Fibroblast of skin of abdomen (primary cell): ENCODE measurements at regions not wholly inside any gene's neighbourhood (a gene's known extent, or its start where the extent isn't known, plus 50 kb on each side); places are given as distances from the start of the nearest gene placed in this dataset.
"Not testable (repeated sequence)": the region's sequence is repeated elsewhere in the genome, so short reads cannot be mapped to it uniquely, and the experiment has no call there.

ENCODE experiments used
- DNase-seq: peaks from one replicate; pipeline ENCODE4 v3.0.0-alpha.2; 2013

DNA sequence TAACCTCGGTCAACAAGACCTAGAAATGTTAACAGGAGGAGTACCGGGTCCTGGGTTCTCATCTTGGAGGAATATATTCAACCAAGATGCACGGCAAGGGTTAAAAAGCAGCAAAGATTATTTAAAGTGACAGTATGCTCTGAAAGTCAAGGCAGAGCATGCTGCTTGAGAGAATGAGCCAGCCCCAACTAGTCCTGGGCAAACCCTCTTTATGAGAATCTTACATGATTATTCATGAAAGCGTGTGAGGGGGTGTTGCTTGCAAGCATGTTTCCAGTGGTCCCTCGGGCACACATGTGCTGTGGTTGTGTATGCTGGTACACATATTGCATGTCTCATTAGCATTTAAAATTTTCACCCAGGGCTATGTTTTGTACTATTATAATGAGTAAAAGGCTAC is 1445.6 kb downstream of the SI start:
- no peak for DNase-seq

DNA sequence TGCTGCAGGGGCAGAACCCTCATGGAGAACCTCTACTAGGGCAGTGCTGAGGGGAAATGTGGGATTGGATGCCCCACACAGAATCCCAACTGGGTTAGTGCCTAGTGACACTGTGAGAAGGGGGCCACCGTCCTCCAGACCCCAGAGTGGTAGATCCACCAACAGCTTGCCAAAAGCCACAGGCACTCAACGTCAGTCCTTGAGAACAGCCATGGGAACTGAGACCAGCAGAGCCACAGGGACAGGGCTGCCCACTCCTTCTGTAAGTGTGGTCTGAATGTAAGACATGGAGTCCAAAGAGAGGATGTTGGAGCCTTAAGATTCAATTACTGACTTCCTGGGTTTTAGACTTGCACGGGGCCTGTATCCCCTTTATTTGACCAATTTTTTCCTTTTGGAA is 1451.5 kb downstream of the SI start:
- no peak for DNase-seq

- DNase-seq, result no peak
Measured at GRCh38 chr3:163622384-163622783, 1455.9 kb downstream of the SI start.

- DNase-seq, result no peak
Measured at GRCh38 chr3:163614886-163615285, 1463.4 kb downstream of the SI start.

DNA sequence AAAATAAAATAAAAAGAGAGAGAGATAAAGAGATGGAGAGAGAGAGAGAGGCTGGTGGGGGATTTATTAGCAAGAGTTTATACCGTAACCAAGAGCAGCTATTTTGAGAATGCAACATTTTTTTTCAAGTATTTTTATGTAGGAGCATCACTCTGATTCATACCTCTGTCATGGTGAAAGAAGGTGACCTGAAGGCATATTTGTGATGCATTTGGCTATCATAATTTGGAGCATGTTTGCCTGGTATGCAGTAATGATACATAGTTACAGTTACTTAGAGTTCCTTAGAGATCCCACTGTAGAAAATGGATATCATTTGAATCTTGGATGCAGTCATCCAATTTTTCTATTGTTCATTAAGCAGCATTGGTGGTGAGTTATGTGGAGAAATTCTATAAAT is 1472.4 kb downstream of the SI start:
- DNase-seq, result no peak

DNA sequence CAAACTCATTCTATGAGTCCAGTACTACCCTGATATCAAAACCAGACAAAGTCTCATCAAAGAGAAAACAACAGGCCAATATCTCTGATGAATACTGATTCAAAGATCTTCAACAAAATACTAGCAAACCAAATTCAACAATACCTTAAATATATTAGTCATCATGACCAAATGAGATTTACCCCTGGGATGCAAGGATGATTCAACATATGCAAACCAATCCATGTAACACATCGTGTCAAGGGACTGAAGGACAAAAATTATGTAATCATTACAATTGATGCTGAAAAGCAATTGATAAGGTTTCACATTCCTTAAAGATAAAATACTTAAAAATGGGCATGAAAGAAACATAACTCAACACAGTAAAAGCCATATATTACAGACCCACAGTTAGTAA is 1476.9 kb downstream of the SI start:
- DNase-seq, result no peak

- no peak for DNase-seq
Measured at GRCh38 chr3:163587342-163587741, 1491.0 kb downstream of the SI start.

- no peak for DNase-seq
Measured at GRCh38 chr3:163582967-163583366, 1495.3 kb downstream of the SI start.

DNA sequence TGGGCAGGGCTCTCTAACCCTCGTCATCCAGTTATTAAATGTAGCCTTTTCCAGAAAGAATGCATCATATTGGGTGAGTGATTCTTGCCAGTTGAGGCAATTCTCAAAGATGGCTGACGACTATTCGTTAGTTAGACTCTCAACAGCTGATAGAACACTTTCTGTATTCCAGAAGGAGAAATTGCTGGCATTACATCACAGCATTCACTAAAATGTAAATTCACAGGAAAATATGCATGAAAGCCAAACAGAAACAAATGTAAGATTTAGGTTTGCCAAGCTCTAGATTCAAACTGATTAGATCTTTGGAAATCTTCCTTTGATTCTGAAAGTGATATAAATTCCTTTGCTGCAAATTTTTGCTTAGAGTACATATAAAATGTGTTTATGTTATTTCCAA is 1501.0 kb downstream of the SI start:
- DNase-seq, result no peak

GRCh38 chr3:163576314-163576713 is 1502.0 kb downstream of the SI start:
- no peak for DNase-seq

- no peak for DNase-seq
Measured at GRCh38 chr3:163573324-163573723, 1505.0 kb downstream of the SI start.

DNA sequence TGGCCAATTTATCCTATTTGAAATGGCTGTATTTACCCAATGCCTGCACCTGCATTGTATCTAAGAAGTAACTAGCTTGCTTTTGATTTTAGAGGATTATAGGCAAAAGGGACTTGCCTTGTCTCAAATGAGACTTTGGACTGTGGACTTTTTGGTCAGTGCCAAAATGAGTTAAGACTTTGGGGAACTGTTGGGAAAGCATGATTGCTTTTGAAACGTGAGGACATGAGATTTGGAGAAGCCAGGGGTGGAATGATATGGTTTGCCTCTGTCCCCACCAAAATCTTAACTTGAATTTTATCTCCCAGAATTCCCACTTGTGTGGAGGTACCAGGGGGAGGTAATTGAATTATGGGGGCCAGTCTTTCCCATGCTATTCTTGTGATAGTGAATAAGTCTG is 1505.4 kb downstream of the SI start:
- no peak for DNase-seq

GRCh38 chr3:163563485-163563884 is 1514.8 kb downstream of the SI start:
- no peak for DNase-seq

GRCh38 chr3:163562625-163563024 is 1515.7 kb downstream of the SI start:
- no peak for DNase-seq

GRCh38 chr3:163561151-163561550 is 1517.1 kb downstream of the SI start:
- DNase-seq, result no peak

GRCh38 chr3:163560459-163560858 is 1517.8 kb downstream of the SI start:
- DNase-seq, result no peak

DNA sequence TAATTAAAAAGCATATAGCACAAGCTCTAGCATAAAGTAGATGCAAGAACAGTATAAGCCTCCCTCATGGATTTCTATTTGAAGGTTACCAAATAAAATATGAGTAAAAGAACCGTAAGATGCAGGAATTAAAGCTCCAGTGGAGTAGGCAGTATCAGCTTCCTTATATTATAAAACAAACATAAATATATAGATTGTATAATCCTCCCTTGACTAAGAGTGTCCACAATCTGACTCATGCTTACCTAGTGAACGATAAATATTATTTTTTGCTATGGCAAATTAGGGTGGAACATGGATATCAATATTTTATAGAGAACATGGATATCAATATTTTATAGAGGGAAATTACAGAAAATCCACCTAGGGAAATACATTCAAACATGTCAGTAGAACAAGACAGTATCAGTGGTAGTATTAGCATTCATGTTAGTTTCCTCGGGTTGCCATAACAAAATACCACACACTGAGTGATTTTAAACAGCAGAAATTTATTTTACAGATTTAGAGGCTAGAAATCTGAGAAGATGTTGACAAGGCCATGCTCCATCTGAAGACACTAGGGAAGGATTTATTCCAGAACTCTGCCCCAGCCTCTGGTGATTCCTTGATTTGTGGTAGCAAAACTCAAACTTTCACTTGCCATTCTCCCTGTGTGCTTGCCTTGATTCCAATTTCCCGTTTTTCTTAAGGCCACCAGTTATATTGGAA is 1521.3 kb downstream of the SI start:
- no peak for DNase-seq

DNA sequence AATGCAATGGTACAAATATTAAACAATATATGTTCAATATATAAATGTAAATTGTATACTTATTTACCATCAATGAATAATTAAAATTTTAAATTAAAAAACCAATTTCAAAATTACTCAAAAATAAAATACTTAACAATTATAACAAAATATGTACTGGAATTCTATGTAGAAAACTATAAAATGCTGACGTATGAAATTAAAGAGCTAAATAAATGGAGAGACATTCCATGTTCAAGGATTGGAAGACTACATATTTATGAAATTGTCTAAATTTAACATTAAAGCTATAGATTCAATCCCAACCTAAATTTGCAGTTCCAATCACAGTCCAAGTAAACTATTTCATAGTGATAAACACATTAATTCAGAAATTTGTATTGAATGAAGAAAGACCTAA is 1522.4 kb downstream of the SI start:
- DNase-seq, result no peak

DNA sequence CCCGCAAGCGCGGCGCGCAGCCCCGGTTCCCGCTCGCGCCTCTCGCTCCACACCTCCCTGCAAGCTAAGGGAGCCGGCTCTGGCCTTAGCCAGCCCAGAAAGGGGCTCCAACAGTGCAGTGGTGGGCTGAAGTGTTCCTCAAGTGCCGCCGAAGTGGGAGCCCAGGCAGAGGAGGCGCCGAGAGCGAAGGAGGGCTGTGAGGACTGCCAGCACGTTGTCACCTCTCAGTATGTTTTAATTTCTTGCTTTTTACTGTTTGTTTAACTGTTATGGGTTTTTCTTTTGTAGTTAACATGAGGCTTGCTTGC is 1525.7 kb downstream of the SI start:
- DNase-seq, result no peak

- DNase-seq, result not testable (repeated sequence)
Measured at GRCh38 chr3:163551915-163552658, 1526.2 kb downstream of the SI start.

DNA sequence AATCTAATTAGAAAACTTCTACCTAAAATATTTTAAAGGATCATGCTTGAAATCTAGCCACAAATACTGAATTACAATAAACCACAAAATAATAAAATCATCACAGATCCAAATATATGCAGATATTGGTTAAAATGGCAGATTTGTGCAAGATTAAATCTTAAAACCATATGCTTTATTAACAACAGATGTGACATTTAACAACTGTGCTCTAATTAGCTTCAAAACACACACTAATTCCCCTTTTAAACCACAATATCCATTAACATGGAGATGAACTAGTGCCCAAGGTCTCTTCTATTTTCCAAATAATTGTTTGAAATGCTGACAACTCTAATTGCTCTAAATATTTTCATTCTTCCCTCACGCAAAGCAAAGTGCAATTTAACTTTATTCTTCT is 1530.3 kb downstream of the SI start:
- no peak for DNase-seq

GRCh38 chr3:163547014-163547685 is 1531.1 kb downstream of the SI start:
- DNase-seq, result no peak

DNA sequence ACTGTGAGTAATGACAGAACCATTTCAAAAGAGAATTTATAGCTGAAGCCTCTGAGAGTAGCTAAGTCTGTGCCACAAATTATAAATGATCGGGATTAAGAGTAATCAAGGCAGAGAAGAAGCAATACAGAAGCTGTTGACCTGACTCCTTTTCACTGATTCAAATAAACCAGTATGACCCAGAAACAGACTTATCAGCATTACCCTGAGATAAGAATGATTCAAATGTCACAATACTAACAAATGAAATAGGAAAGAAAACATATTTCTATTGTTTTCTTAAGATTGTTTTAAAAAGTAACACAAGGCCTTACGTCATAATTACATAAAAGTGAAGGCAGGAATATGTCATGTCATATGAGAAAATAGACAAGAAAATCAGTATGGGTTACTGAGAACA is 1534.6 kb downstream of the SI start:
- DNase-seq, result no peak

GRCh38 chr3:163541629-163542028 is 1536.7 kb downstream of the SI start:
- no peak for DNase-seq
